ENCODE measurements at regions not wholly inside any gene's neighbourhood (a gene's known extent, or its start where the extent isn't known, plus 50 kb on each side); places are given as distances from the start of the nearest gene placed in this dataset.
"Not testable (repeated sequence)": the region's sequence is repeated elsewhere in the genome, so short reads cannot be mapped to it uniquely, and the experiment has no call there.

GRCh38 chr5:70307064-70307463 is 108.1 kb upstream of the GTF2H2C_2 start:
- 54 to 59% (median 55%) methylated on average over 2 of the region's 5 CpGs for WGBS, 3 donors
- ATAC-seq; H3K36me3 ChIP-seq (ENCODE audit: insufficient read depth in 1 of 2, low read depth in 1 of 2); H3K9me3 ChIP-seq; H3K4me3 ChIP-seq; H3K27ac ChIP-seq; H3K4me1 ChIP-seq; intact Hi-C loops (cut with DNase I); H3K27me3 ChIP-seq (ENCODE audit: insufficient read depth in 3 of 3, low read length in 2 of 3): not testable (repeated sequence)
- DNase-seq, result peak in 1 of 2 donors; percentile 16

Data from psoas muscle (tissue), 7 donors.